ENCODE measurements at regions not wholly inside any gene's neighbourhood (a gene's known extent, or its start where the extent isn't known, plus 50 kb on each side); places are given as distances from the start of the nearest gene placed in this dataset.

DNA sequence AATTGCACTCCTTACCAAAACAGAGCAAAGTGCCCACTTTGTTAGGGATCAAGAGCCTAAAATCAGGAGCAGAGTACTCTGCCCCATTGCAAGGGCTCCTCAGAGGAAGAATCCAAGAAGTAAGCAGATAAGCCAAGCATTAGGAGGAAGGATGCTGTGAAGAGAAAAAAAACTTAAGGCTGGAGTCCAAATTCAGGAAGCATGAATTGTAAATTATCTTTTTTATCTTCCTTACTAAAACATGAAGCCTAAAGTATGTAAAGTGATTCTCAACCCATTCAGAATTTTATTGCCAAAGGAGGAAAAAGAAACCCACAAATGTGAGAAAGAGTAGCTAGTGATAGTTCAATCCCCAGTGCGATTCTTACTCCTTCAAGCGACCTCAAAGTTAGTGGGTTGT lies 523.9 kb downstream of the TAF11L14 start:
- Mint-ChIP-seq H3K4me1 (no peaks in the 10 kb centered on the region), H3K36me3 (no peaks in the 10 kb centered on the region), H3K9me3 (peaks cover 0 to 18% (median 5%) of the 10 kb centered on the region in 7 donors), H3K27me3 (no peaks in the 10 kb centered on the region), H3K4me3 (no peak overlapping the region), H3K27ac (no peak overlapping the region)
- DNase-seq = no peak
- Histone ChIP-seq H3K4me3 (ENCODE audit: low read depth, low read length) (no peak overlapping the region), H3K4me1 (ENCODE audit: control insufficient read depth, insufficient read depth, low read length, poor library complexity, severe bottlenecking) (no peaks in the 10 kb centered on the region), H3K36me3 (ENCODE audit: control insufficient read depth, insufficient read depth, low read length) (no peaks in the 10 kb centered on the region), H3K27ac (ENCODE audit: insufficient read depth, low read length, poor library complexity, severe bottlenecking) (no peak overlapping the region), H3K27me3 (ENCODE audit: control insufficient read depth, insufficient read depth, low read length) (no peaks in the 10 kb centered on the region), H3K9me3 (ENCODE audit: control insufficient read depth in 2 of 2, low read length in 2 of 2) (peaks cover 0 to 6% of the 10 kb centered on the region in 2 experiments)
- no peak for ATAC-seq (ENCODE audit: low read depth in 2 of 2)

DNA sequence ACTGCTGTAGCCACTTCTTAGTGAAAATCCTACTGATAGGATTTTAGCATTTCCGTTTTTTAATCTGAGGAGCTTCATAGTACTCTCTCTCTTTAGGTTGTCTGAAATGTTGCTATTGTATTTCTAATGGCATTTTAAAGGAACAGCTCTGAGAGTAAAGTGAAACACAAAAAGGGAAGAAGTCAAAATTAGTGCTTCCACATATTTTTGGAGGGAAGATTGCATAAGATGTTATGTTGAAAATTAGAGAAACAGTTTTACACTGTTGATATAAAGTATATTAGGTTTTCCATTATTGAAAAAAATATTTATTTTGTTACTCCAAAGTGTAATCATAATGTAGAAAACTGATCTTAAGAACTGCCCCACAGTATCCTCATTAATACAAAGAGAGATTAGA lies 525.1 kb downstream of the TAF11L14 start:
- DNase-seq (no peak), ATAC-seq (ENCODE audit: low read depth in 2 of 2) (no peak)
- no peak overlapping the region for H3K4me3 Mint-ChIP-seq
- no peak overlapping the region for H3K27ac Mint-ChIP-seq
- Histone ChIP-seq H3K9me3 (ENCODE audit: control insufficient read depth in 2 of 2, low read length in 2 of 2) (peaks cover 0 to 6% of the 10 kb centered on the region in 2 experiments), H3K27me3 (ENCODE audit: control insufficient read depth, insufficient read depth, low read length) (no peaks in the 10 kb centered on the region), H3K27ac (ENCODE audit: insufficient read depth, low read length, poor library complexity, severe bottlenecking) (no peak overlapping the region), H3K4me3 (ENCODE audit: low read depth, low read length) (no peak overlapping the region), H3K36me3 (ENCODE audit: control insufficient read depth, insufficient read depth, low read length) (no peaks in the 10 kb centered on the region), H3K4me1 (ENCODE audit: control insufficient read depth, insufficient read depth, low read length, poor library complexity, severe bottlenecking) (no peaks in the 10 kb centered on the region)
- H3K36me3 Mint-ChIP-seq = no peaks in the 10 kb centered on the region
- H3K27me3 Mint-ChIP-seq = no peaks in the 10 kb centered on the region
- no peaks in the 10 kb centered on the region for H3K4me1 Mint-ChIP-seq
- peaks cover 0 to 26% (median 6%) of the 10 kb centered on the region in 7 donors for H3K9me3 Mint-ChIP-seq

DNA sequence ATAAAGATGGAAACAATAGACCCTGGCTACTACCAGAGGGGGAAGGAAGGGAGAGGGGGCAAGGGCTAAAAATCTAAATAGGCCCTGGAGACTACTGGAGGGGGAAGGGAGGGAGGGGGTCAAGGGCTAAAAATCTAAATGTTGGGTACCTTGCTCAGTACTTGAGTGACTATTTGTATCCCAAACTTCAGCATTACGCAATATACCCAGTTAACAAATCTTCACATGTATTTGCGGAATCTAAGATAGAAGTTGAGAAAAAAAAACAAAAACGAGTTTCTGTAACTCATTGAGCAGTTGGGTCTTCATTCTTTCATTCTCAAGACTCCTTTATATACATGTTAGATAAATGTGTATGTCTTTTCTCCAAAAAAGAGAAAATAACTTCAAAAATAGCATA lies 537.4 kb downstream of the TAF11L14 start:
- peaks cover 5 to 24% (median 8%) of the 10 kb centered on the region in 7 donors for H3K9me3 Mint-ChIP-seq
- Histone ChIP-seq H3K9me3 (ENCODE audit: control insufficient read depth in 2 of 2, low read length in 2 of 2) (peaks cover 0 to 10% of the 10 kb centered on the region in 2 experiments), H3K4me3 (ENCODE audit: low read depth, low read length) (no peak overlapping the region), H3K27me3 (ENCODE audit: control insufficient read depth, insufficient read depth, low read length) (no peaks in the 10 kb centered on the region), H3K36me3 (ENCODE audit: control insufficient read depth, insufficient read depth, low read length) (no peaks in the 10 kb centered on the region), H3K4me1 (ENCODE audit: control insufficient read depth, insufficient read depth, low read length, poor library complexity, severe bottlenecking) (no peaks in the 10 kb centered on the region), H3K27ac (ENCODE audit: insufficient read depth, low read length, poor library complexity, severe bottlenecking) (no peak overlapping the region)
- H3K36me3 Mint-ChIP-seq = no peaks in the 10 kb centered on the region
- no peaks in the 10 kb centered on the region for H3K27me3 Mint-ChIP-seq
- DNase-seq (no peak), ATAC-seq (ENCODE audit: low read depth in 2 of 2) (no peak)
- H3K4me1 Mint-ChIP-seq = no peaks in the 10 kb centered on the region
- H3K4me3 Mint-ChIP-seq = no peak overlapping the region
- no peak overlapping the region for H3K27ac Mint-ChIP-seq

DNA sequence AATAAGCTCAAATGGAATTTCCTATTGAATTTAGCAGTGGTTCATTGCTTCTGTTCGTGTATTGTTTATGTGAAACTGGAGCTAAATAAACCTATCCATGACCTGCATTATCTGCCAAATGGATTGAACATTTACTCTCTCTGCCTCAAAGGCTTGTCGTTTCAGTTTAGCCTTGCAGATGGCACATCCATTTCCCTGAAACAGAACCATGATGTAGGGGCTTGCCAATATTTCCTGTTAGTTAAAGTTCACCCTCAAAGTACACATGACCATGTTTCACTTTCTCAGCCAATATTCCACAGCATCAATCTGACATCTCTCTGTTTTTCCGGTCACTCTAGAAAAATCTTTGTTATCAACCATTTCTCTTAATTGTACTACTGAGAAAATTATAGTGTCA lies 545.3 kb downstream of the TAF11L14 start:
- Mint-ChIP-seq H3K4me1 (no peaks in the 10 kb centered on the region), H3K27me3 (no peaks in the 10 kb centered on the region), H3K9me3 (peaks cover 0 to 19% (median 5%) of the 10 kb centered on the region in 7 donors), H3K36me3 (no peaks in the 10 kb centered on the region), H3K27ac (no peak overlapping the region), H3K4me3 (no peak overlapping the region)
- no peaks in the 10 kb centered on the region for H3K27me3 ChIP-seq (ENCODE audit: control insufficient read depth, insufficient read depth, low read length)
- H3K36me3 ChIP-seq (ENCODE audit: control insufficient read depth, insufficient read depth, low read length) = no peaks in the 10 kb centered on the region
- H3K4me3 ChIP-seq (ENCODE audit: low read depth, low read length) = no peak overlapping the region
- H3K27ac ChIP-seq (ENCODE audit: insufficient read depth, low read length, poor library complexity, severe bottlenecking) = no peak overlapping the region
- no peaks in the 10 kb centered on the region for H3K9me3 ChIP-seq (ENCODE audit: control insufficient read depth in 2 of 2, low read length in 2 of 2)
- no peaks in the 10 kb centered on the region for H3K4me1 ChIP-seq (ENCODE audit: control insufficient read depth, insufficient read depth, low read length, poor library complexity, severe bottlenecking)
- DNase-seq (no peak), ATAC-seq (ENCODE audit: low read depth in 2 of 2) (no peak)

DNA sequence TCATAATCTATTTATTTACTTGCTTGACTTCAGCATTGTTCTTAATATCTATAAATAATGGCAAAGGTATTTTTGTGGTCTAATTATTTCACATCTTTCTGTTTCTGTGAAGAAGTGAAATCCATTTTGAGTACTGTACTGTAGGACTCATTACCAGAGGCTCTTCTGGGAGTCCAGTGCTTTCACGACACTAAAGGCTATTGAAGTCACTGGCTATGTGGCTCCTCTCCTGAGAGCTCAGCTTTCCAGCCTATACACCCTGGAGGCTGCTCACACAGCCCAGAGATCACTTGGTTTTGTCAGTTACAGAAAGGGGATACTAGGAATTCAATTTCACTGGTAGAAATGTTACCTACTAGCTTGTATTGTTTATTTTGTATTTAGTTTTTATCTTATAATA lies 547.3 kb downstream of the TAF11L14 start:
- no peaks in the 10 kb centered on the region for H3K36me3 Mint-ChIP-seq
- ATAC-seq (ENCODE audit: low read depth in 2 of 2) = no peak

DNA sequence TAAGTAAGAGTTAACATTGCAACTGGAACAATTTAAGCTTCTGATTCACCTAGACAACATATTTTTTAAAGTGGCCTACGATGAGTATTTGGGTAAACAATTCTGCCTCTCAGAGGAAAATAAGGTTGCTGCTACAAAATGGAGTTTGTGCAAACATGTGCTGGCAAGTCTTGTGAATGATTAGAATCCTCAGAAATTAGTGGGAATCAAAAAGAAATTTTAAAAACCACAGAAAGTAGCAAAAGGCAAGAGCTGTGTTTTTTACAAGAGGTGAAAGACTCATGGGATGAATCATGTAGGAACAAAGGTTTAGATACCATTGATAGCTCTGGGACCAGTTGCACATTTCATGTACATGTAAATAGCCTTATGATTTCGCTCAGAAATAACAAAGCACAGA lies 561.6 kb downstream of the TAF11L14 start:
- Histone ChIP-seq H3K4me1 (ENCODE audit: control insufficient read depth, insufficient read depth, low read length, poor library complexity, severe bottlenecking) (no peaks in the 10 kb centered on the region), H3K36me3 (ENCODE audit: control insufficient read depth, insufficient read depth, low read length) (no peaks in the 10 kb centered on the region), H3K9me3 (ENCODE audit: control insufficient read depth in 2 of 2, low read length in 2 of 2) (peaks cover 0 to 12% of the 10 kb centered on the region in 2 experiments), H3K4me3 (ENCODE audit: low read depth, low read length) (no peak overlapping the region), H3K27me3 (ENCODE audit: control insufficient read depth, insufficient read depth, low read length) (no peaks in the 10 kb centered on the region), H3K27ac (ENCODE audit: insufficient read depth, low read length, poor library complexity, severe bottlenecking) (no peak overlapping the region)
- no peak overlapping the region for H3K27ac Mint-ChIP-seq
- ATAC-seq (ENCODE audit: low read depth in 2 of 2) (no peak), DNase-seq (no peak)
- H3K36me3 Mint-ChIP-seq = no peaks in the 10 kb centered on the region
- H3K4me1 Mint-ChIP-seq = no peaks in the 10 kb centered on the region
- H3K27me3 Mint-ChIP-seq = no peaks in the 10 kb centered on the region
- peaks cover 3 to 50% (median 10%) of the 10 kb centered on the region in 7 donors for H3K9me3 Mint-ChIP-seq
- no peak overlapping the region for H3K4me3 Mint-ChIP-seq

More for the DNA sequence above, 547.3 kb downstream of the TAF11L14 start:
- no peak overlapping the region for H3K4me3 ChIP-seq (ENCODE audit: low read depth, low read length)
- no peak for DNase-seq
- H3K27ac ChIP-seq (ENCODE audit: insufficient read depth, low read length, poor library complexity, severe bottlenecking) = no peak overlapping the region
- H3K9me3 ChIP-seq (ENCODE audit: control insufficient read depth in 2 of 2, low read length in 2 of 2) = no peaks in the 10 kb centered on the region
- Mint-ChIP-seq H3K4me3 (no peak overlapping the region), H3K9me3 (peaks cover 0 to 20% (median 5%) of the 10 kb centered on the region in 7 donors), H3K4me1 (no peaks in the 10 kb centered on the region), H3K27ac (no peak overlapping the region), H3K27me3 (no peaks in the 10 kb centered on the region)
- no peaks in the 10 kb centered on the region for H3K36me3 ChIP-seq (ENCODE audit: control insufficient read depth, insufficient read depth, low read length)
- H3K4me1 ChIP-seq (ENCODE audit: control insufficient read depth, insufficient read depth, low read length, poor library complexity, severe bottlenecking) = no peaks in the 10 kb centered on the region
- H3K27me3 ChIP-seq (ENCODE audit: control insufficient read depth, insufficient read depth, low read length) = no peaks in the 10 kb centered on the region

DNA sequence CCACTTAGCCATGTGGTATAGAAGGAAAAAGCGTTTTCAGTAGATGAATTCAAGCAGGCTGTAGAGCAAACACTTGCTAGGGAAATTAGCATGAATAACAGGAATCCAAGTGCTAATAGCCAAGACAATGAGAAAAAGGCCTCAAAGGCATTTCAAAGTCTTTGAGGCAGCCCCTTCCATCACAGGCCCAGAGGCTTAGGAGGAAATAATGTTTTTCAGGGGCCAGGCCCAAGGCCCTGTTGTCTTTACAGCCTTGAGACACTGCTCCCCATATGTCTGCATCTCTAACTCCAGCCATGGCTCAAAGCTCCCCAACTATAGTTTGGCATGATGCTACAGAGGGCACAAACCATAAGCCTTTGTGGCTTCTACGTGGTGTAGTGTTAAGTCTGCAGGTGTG lies 563.5 kb downstream of the TAF11L14 start:
- H3K9me3 ChIP-seq (ENCODE audit: control insufficient read depth in 2 of 2, low read length in 2 of 2) = peaks cover 0 to 8% of the 10 kb centered on the region in 2 experiments
- no peaks in the 10 kb centered on the region for H3K27me3 ChIP-seq (ENCODE audit: control insufficient read depth, insufficient read depth, low read length)
- H3K4me3 ChIP-seq (ENCODE audit: low read depth, low read length) = no peak overlapping the region
- Mint-ChIP-seq H3K36me3 (no peaks in the 10 kb centered on the region), H3K4me3 (no peak overlapping the region), H3K27me3 (no peaks in the 10 kb centered on the region), H3K4me1 (no peaks in the 10 kb centered on the region), H3K9me3 (peaks cover 3 to 42% (median 9%) of the 10 kb centered on the region in 7 donors), H3K27ac (peak overlapping the region in 1 of 3 donors; percentile 96)
- no peaks in the 10 kb centered on the region for H3K36me3 ChIP-seq (ENCODE audit: control insufficient read depth, insufficient read depth, low read length)
- no peak for ATAC-seq (ENCODE audit: low read depth in 2 of 2)
- no peak for DNase-seq
- no peaks in the 10 kb centered on the region for H3K4me1 ChIP-seq (ENCODE audit: control insufficient read depth, insufficient read depth, low read length, poor library complexity, severe bottlenecking)
- H3K27ac ChIP-seq (ENCODE audit: insufficient read depth, low read length, poor library complexity, severe bottlenecking) = no peak overlapping the region

DNA sequence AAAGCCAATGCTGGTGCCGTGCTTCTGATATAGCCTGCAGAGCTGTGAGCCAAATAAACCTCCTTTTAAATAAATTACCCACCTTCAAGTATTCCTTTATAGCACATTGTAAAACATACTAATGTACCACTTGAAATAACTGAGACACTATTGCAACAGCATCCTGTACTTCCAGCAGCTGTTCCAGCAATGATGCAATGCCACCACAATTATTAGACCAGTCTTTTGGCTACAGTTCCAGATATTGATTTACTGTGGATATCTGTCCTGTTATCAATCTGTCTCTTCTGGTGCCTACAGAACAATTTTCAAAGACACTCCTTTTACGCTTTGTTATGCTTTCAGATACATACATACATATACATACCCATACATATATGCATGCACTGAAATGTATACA lies 567.9 kb downstream of the TAF11L14 start:
- no peaks in the 10 kb centered on the region for H3K36me3 Mint-ChIP-seq
- H3K4me1 Mint-ChIP-seq = no peaks in the 10 kb centered on the region
- peaks cover 0 to 31% (median 6%) of the 10 kb centered on the region in 7 donors for H3K9me3 Mint-ChIP-seq
- H3K27ac Mint-ChIP-seq = no peak overlapping the region
- ATAC-seq (ENCODE audit: low read depth in 2 of 2) (no peak), DNase-seq (no peak)
- no peak overlapping the region for H3K4me3 Mint-ChIP-seq
- H3K27ac ChIP-seq (ENCODE audit: insufficient read depth, low read length, poor library complexity, severe bottlenecking) = no peak overlapping the region
- H3K27me3 ChIP-seq (ENCODE audit: control insufficient read depth, insufficient read depth, low read length) = no peaks in the 10 kb centered on the region
- no peaks in the 10 kb centered on the region for H3K4me1 ChIP-seq (ENCODE audit: control insufficient read depth, insufficient read depth, low read length, poor library complexity, severe bottlenecking)
- no peaks in the 10 kb centered on the region for H3K36me3 ChIP-seq (ENCODE audit: control insufficient read depth, insufficient read depth, low read length)
- H3K4me3 ChIP-seq (ENCODE audit: low read depth, low read length) = no peak overlapping the region
- H3K27me3 Mint-ChIP-seq = no peaks in the 10 kb centered on the region
- peaks cover 0 to 12% of the 10 kb centered on the region in 2 experiments for H3K9me3 ChIP-seq (ENCODE audit: control insufficient read depth in 2 of 2, low read length in 2 of 2)
